K562 (cell line): ENCODE measurements at regions not wholly inside any gene's neighbourhood (a gene's known extent, or its start where the extent isn't known, plus 50 kb on each side); places are given as distances from the start of the nearest gene placed in this dataset.

ENCODE experiments used
- ATAC-seq: fragments of 200-7000 bp; cut with Tn5 transposase; 3 replicates; pipeline ENCODE4 v1.9.1; 2020; ENCODE audit warnings: moderate library complexity
- BruUV-seq: library from RNA; stranded (reverse); fragments of 400-500 nt; replicated peaks from 2 replicates; lab custom pipeline; 2021; lab: Mats Ljungman, UMichigan
- CTCF ChIA-PET: fragments of 300-600 bp; formaldehyde crosslinking; extraction: SDS; loops from one replicate; lab custom pipeline; 2021; ENCODE audit warnings: low intra/inter-chr PET ratio; lab: Yijun Ruan, JAX
- POLR2A ChIA-PET: fragments of 300-600, 350-650 bp; sonication (Branson Sonifier 250); formaldehyde crosslinking; extraction: SDS; loops from one replicate; lab custom pipeline; 2021; ENCODE audit warnings: antibody characterized with exemption, inconsistent platforms; lab: Yijun Ruan, JAX
- DNase-seq, 4 experiments: peaks; one replicate each; pipeline versions ENCODE4 v3.0.0 to v3.0.0-alpha.2; 2011 to 2018; ENCODE audit warnings: low spot score in 3 of 4, mixed read lengths in 3 of 4; ENCODE audit errors: extremely low read depth in 1 of 4
- FAIRE-seq: peaks from 2 replicates; lab custom pipeline; 2011; peaks lifted over from hg19 to GRCh38; lab: Jason Lieb, UNC
- H2AFZ ChIP-seq: 2 replicates; pipeline ENCODE4 v1.6.0; 2011; ENCODE audit warnings: low read depth, low read length, control low read depth, inconsistent platforms
- H3K27ac ChIP-seq: fragments of 200-600 bp; 3 replicates; pipeline ENCODE4 v1.8.0; 2011; ENCODE audit warnings: low read depth, mild to moderate bottlenecking, control low read depth, inconsistent platforms, low read length, moderate library complexity, mixed read lengths; ENCODE audit errors: extremely low read depth
- H3K27me3 ChIP-seq, 2 experiments: fragments of 300-600 bp in 1 of 2; 2 replicates in 1 of 2; 3 replicates in 1 of 2; pipeline versions ENCODE4 v1.6.0 to v1.8.0; 2011; ENCODE audit warnings: inconsistent platforms in 2 of 2, low read length in 2 of 2, mild to moderate bottlenecking in 1 of 2, mixed read lengths in 1 of 2, moderate library complexity in 1 of 2; ENCODE audit not compliant: control insufficient read depth in 2 of 2, insufficient read depth in 2 of 2
- H3K36me3 ChIP-seq: fragments of 300-600 bp; 3 replicates; pipeline ENCODE4 v1.8.0; 2011; ENCODE audit warnings: mild to moderate bottlenecking, low read length, inconsistent platforms; ENCODE audit not compliant: control insufficient read depth, insufficient read depth
- H3K4me1 ChIP-seq, 2 experiments: fragments of 200-600 bp in 1 of 2; replicated peaks in 1 of 2; 2 replicates in 1 of 2; 3 replicates in 1 of 2; pipeline versions ENCODE4 v1.5.1 to v1.8.0; 2011; ENCODE audit warnings: inconsistent platforms in 2 of 2, low read length in 2 of 2, mild to moderate bottlenecking in 1 of 2, mixed read lengths in 1 of 2, moderate library complexity in 1 of 2; ENCODE audit not compliant: control insufficient read depth in 2 of 2, insufficient read depth in 2 of 2
- H3K4me2 ChIP-seq: 2 replicates; pipeline ENCODE4 v1.6.1; 2011; ENCODE audit warnings: low read length, control low read depth, inconsistent platforms, mixed read lengths; ENCODE audit not compliant: insufficient read depth
- H3K4me3 ChIP-seq: fragments of 200-600 bp; sonication (generic), shearing (Covaris generic); 2 replicates; pipeline ENCODE4 v1.5.1; 2016; ENCODE audit warnings: control low read depth, inconsistent platforms
- H3K79me2 ChIP-seq: fragments of 200-600 bp; 3 replicates; pipeline ENCODE4 v1.8.0; 2011; ENCODE audit warnings: low read length, inconsistent platforms; ENCODE audit not compliant: control insufficient read depth, insufficient read depth
- H3K9ac ChIP-seq, 2 experiments: 2 replicates each; pipeline versions ENCODE4 v1.6.0 to v1.6.1; 2011; ENCODE audit warnings: low read depth in 2 of 2, low read length in 2 of 2, control low read depth in 1 of 2, inconsistent platforms in 1 of 2, mild to moderate bottlenecking in 1 of 2, mixed read lengths in 1 of 2; ENCODE audit not compliant: insufficient read depth in 1 of 2
- H3K9me1 ChIP-seq: one replicate; pipeline ENCODE4 v1.6.0; 2011; ENCODE audit warnings: inconsistent platforms, mild to moderate bottlenecking, low read length, moderate library complexity; ENCODE audit not compliant: control insufficient read depth, insufficient read depth
- H3K9me3 ChIP-seq: replicated peaks from 2 replicates; pipeline ENCODE4 v1.5.1; 2011; ENCODE audit warnings: low read depth, low read length, inconsistent platforms; ENCODE audit not compliant: control insufficient read depth, insufficient read depth
- H4K20me1 ChIP-seq: replicated peaks from 2 replicates; pipeline ENCODE4 v1.6.1; 2011; ENCODE audit warnings: low read length, inconsistent platforms, mixed read lengths; ENCODE audit not compliant: control insufficient read depth, insufficient read depth
- GTF2F1 ChIP-seq: IDR thresholded peaks from 2 replicates; pipeline ENCODE4 v1.6.1; 2011; ENCODE audit warnings: low read depth, low read length, improper control_type of control experiment
- PCBP2 ChIP-seq: fragments of 200-400 bp; formaldehyde crosslinking; IDR thresholded peaks from 2 replicates; pipeline ENCODE4 v1.6.1; 2018; ENCODE audit warnings: low read length, low read depth, mild to moderate bottlenecking, moderate library complexity; ENCODE audit not compliant: poor library complexity, severe bottlenecking
- WGBS: fragments of 100-300 bp; shearing (Covaris generic); methylation state at CpG from one replicate; pipeline ENCODE4 v1.1.6; 2016; ENCODE audit warnings: low coverage, mixed read lengths; ENCODE audit not compliant: insufficient coverage; ENCODE audit errors: missing lambda C conversion rate; 5-methylcytosine and 5-hydroxymethylcytosine counted together
- in situ Hi-C: fragments of 300-500 bp; cut with MboI; formaldehyde crosslinking; loops from 4 replicates; pipeline ENCODE4 v1.15.0; 2018; ENCODE audit warnings: inconsistent platforms, mixed read lengths
- intact Hi-C: fragments of 100-400 bp; cut with micrococcal nuclease; formaldehyde crosslinking; loops from 2 replicates; pipeline ENCODE4 v1.14.2; 2022

- H3K79me2 ChIP-seq, result no peaks in the 10 kb centered on the region
- CTCF ChIA-PET, result no interaction called here
- no peak overlapping the region for H3K4me2 ChIP-seq
- DNase-seq (no peak), FAIRE-seq (no peak), ATAC-seq (no peak)
- H3K36me3 ChIP-seq, result no peaks in the 10 kb centered on the region
- in situ Hi-C loops (no loop called here), intact Hi-C loops (no loop called here)
- BruUV-seq, result no TSS peak
- no peaks in the 10 kb centered on the region for H3K27me3 ChIP-seq
- WGBS, result 0% methylated on average over 1 of the region's 1 CpG
- H3K27ac ChIP-seq, result no peak overlapping the region
- H3K4me3 ChIP-seq, result no peak overlapping the region
- no peaks in the 10 kb centered on the region for H3K4me1 ChIP-seq
- no peak for TF ChIP-seq GTF2F1
- H3K9me1 ChIP-seq, result no peaks in the 10 kb centered on the region
- no peak overlapping the region for H3K9ac ChIP-seq
- POLR2A ChIA-PET, result no interaction called here
- H2AFZ ChIP-seq, result no peak overlapping the region
- H3K9me3 ChIP-seq, result no peaks in the 10 kb centered on the region
- H4K20me1 ChIP-seq, result no peaks in the 10 kb centered on the region
Measured at GRCh38 chr2:17000184-17000482, 334.5 kb upstream of the CYRIA start.

GRCh38 chr2:16999347-17000183 lies 333.9 kb upstream of the CYRIA start:
- CTCF ChIA-PET, result no interaction called here
- WGBS, result 1% methylated on average over 6 of the region's 6 CpGs
- DNase-seq (no peak), ATAC-seq (no peak), FAIRE-seq (no peak)
- Histone ChIP-seq H3K4me2 (no peak overlapping the region), H2AFZ (no peak overlapping the region), H3K79me2 (no peaks in the 10 kb centered on the region), H3K4me1 (no peaks in the 10 kb centered on the region), H3K27me3 (no peaks in the 10 kb centered on the region), H3K9me1 (no peaks in the 10 kb centered on the region), H3K36me3 (no peaks in the 10 kb centered on the region), H3K4me3 (no peak overlapping the region), H3K9ac (no peak overlapping the region), H4K20me1 (no peaks in the 10 kb centered on the region), H3K9me3 (no peaks in the 10 kb centered on the region), H3K27ac (no peak overlapping the region)
- intact Hi-C loops (no loop called here), in situ Hi-C loops (no loop called here)
- no peak for TF ChIP-seq PCBP2
- BruUV-seq, result no TSS peak
- POLR2A ChIA-PET, result no interaction called here
